Spinal cord (tissue), 9 donors: ENCODE measurements at regions not wholly inside any gene's neighbourhood (a gene's known extent, or its start where the extent isn't known, plus 50 kb on each side); places are given as distances from the start of the nearest gene placed in this dataset.

Experiments
- DNase-seq, 6 donors: peaks; one replicate each; pipeline versions ENCODE4 v3.0.0 to v3.0.0-alpha.2; 2013 to 2015; ENCODE audit warnings: low spot score in 6 of 6, low read depth in 4 of 6
- H3K27ac ChIP-seq: one replicate; pipeline ENCODE4 v1.5.1; 2013; ENCODE audit warnings: low read depth, low read length, control low read depth
- H3K27me3 ChIP-seq: one replicate; pipeline ENCODE4 v1.6.1; 2013; ENCODE audit warnings: low read length; ENCODE audit not compliant: control insufficient read depth, insufficient read depth
- H3K36me3 ChIP-seq: one replicate; pipeline ENCODE4 v1.6.1; 2013; ENCODE audit warnings: low read length; ENCODE audit not compliant: control insufficient read depth, insufficient read depth
- H3K4me1 ChIP-seq: one replicate; pipeline ENCODE4 v1.6.1; 2013; ENCODE audit warnings: low read length; ENCODE audit not compliant: control insufficient read depth, insufficient read depth
- H3K4me3 ChIP-seq: one replicate; pipeline ENCODE4 v1.5.1; 2013; ENCODE audit warnings: low read depth, low read length, control low read depth
- H3K9me3 ChIP-seq: one replicate; pipeline ENCODE4 v1.6.1; 2013; ENCODE audit warnings: low read length; ENCODE audit not compliant: control insufficient read depth, insufficient read depth
- WGBS: methylation state at CpG from one replicate; pipeline ENCODE4 v1.1.5; 2013; ENCODE audit warnings: missing lambda C conversion rate; ENCODE audit not compliant: insufficient coverage; 5-methylcytosine and 5-hydroxymethylcytosine counted together
- donor health status: healthy.

- Histone ChIP-seq H3K4me3 (no peak overlapping the region), H3K27me3 (no peaks in the 10 kb centered on the region), H3K27ac (no peak overlapping the region), H3K4me1 (no peaks in the 10 kb centered on the region), H3K9me3 (no peaks in the 10 kb centered on the region), H3K36me3 (no peaks in the 10 kb centered on the region)
- no peak for DNase-seq
- 86% methylated on average over 2 of the region's 3 CpGs for WGBS
Measured at GRCh38 chr15:48001393-48002039, 119.3 kb upstream of the SLC24A5 start.

GRCh38 chr15:48002767-48003166, 118.0 kb upstream of the SLC24A5 start:
- Histone ChIP-seq H3K36me3 (no peaks in the 10 kb centered on the region), H3K27ac (no peak overlapping the region), H3K9me3 (no peaks in the 10 kb centered on the region), H3K4me1 (no peaks in the 10 kb centered on the region), H3K27me3 (no peaks in the 10 kb centered on the region), H3K4me3 (no peak overlapping the region)
- DNase-seq, result no peak
- WGBS, result no CpG with 5 or more reads among the region's 1 CpG

- no CpG with 5 or more reads among the region's 1 CpG for WGBS
- no peaks in the 10 kb centered on the region for H3K27me3 ChIP-seq
Measured at GRCh38 chr15:48003441-48003840, 117.3 kb upstream of the SLC24A5 start.

GRCh38 chr15:48005077-48005476, 115.7 kb upstream of the SLC24A5 start:
- Histone ChIP-seq H3K27ac (no peak overlapping the region), H3K36me3 (no peaks in the 10 kb centered on the region), H3K4me3 (no peak overlapping the region), H3K9me3 (no peaks in the 10 kb centered on the region), H3K4me1 (no peaks in the 10 kb centered on the region), H3K27me3 (no peaks in the 10 kb centered on the region)
- DNase-seq, result no peak
- 100% methylated on average over 1 of the region's 1 CpG for WGBS

More at GRCh38 chr15:48003441-48003840, 117.3 kb upstream of the SLC24A5 start:
- H3K9me3 ChIP-seq, result no peaks in the 10 kb centered on the region
- H3K36me3 ChIP-seq, result no peaks in the 10 kb centered on the region
- DNase-seq, result no peak
- H3K27ac ChIP-seq, result no peak overlapping the region
- no peak overlapping the region for H3K4me3 ChIP-seq
- no peaks in the 10 kb centered on the region for H3K4me1 ChIP-seq

- Histone ChIP-seq H3K4me3 (no peak overlapping the region), H3K27me3 (no peaks in the 10 kb centered on the region), H3K9me3 (no peaks in the 10 kb centered on the region), H3K27ac (peak overlapping the region; percentile 11), H3K4me1 (no peaks in the 10 kb centered on the region), H3K36me3 (no peaks in the 10 kb centered on the region)
- DNase-seq, result no peak
- WGBS, result 67% methylated on average over 2 of the region's 7 CpGs
Measured at GRCh38 chr15:48006031-48006511, 114.7 kb upstream of the SLC24A5 start.

GRCh38 chr15:48010316-48010715, 110.5 kb upstream of the SLC24A5 start:
- H3K27me3 ChIP-seq, result no peaks in the 10 kb centered on the region
- H3K9me3 ChIP-seq, result no peaks in the 10 kb centered on the region
- H3K4me1 ChIP-seq, result no peaks in the 10 kb centered on the region
- H3K4me3 ChIP-seq, result no peak overlapping the region
- WGBS, result 89% methylated on average over 3 of the region's 4 CpGs
- H3K36me3 ChIP-seq, result no peaks in the 10 kb centered on the region
- peak overlapping the region; percentile 15 for H3K27ac ChIP-seq
- DNase-seq, result no peak

- H3K36me3 ChIP-seq, result no peaks in the 10 kb centered on the region
- no peaks in the 10 kb centered on the region for H3K27me3 ChIP-seq
- WGBS, result no CpG with 5 or more reads among the region's 3 CpGs
- no peaks in the 10 kb centered on the region for H3K4me1 ChIP-seq
- H3K4me3 ChIP-seq, result no peak overlapping the region
- no peaks in the 10 kb centered on the region for H3K9me3 ChIP-seq
- no peak overlapping the region for H3K27ac ChIP-seq
- no peak for DNase-seq
Measured at GRCh38 chr15:48012191-48012590, 108.6 kb upstream of the SLC24A5 start.

- no peak overlapping the region for H3K4me3 ChIP-seq
- H3K27me3 ChIP-seq, result no peaks in the 10 kb centered on the region
- no peak overlapping the region for H3K27ac ChIP-seq
- no peaks in the 10 kb centered on the region for H3K4me1 ChIP-seq
- no peaks in the 10 kb centered on the region for H3K9me3 ChIP-seq
- DNase-seq, result no peak
- no peaks in the 10 kb centered on the region for H3K36me3 ChIP-seq
- WGBS, result no CpG with 5 or more reads among the region's 3 CpGs
Measured at GRCh38 chr15:48016865-48017264, 103.9 kb upstream of the SLC24A5 start.

- no peaks in the 10 kb centered on the region for H3K27me3 ChIP-seq
- WGBS, result no CpG with 5 or more reads among the region's 3 CpGs
- no peaks in the 10 kb centered on the region for H3K36me3 ChIP-seq
- H3K4me1 ChIP-seq, result no peaks in the 10 kb centered on the region
- H3K4me3 ChIP-seq, result no peak overlapping the region
- H3K27ac ChIP-seq, result no peak overlapping the region
- no peaks in the 10 kb centered on the region for H3K9me3 ChIP-seq
- no peak for DNase-seq
Measured at GRCh38 chr15:48017747-48018146, 103.0 kb upstream of the SLC24A5 start.

- no peak overlapping the region for H3K27ac ChIP-seq
- H3K27me3 ChIP-seq, result no peaks in the 10 kb centered on the region
- H3K4me3 ChIP-seq, result no peak overlapping the region
- no peaks in the 10 kb centered on the region for H3K36me3 ChIP-seq
- WGBS, result no CpG with 5 or more reads among the region's 6 CpGs
- no peaks in the 10 kb centered on the region for H3K9me3 ChIP-seq
- no peaks in the 10 kb centered on the region for H3K4me1 ChIP-seq
- DNase-seq, result no peak
Measured at GRCh38 chr15:48020166-48020565, 100.6 kb upstream of the SLC24A5 start.
